ENCODE measurements at regions not wholly inside any gene's neighbourhood (a gene's known extent, or its start where the extent isn't known, plus 50 kb on each side); places are given as distances from the start of the nearest gene placed in this dataset.

GRCh38 chr13:40024204-40024966, 368.9 kb downstream of the COG6 start:
- TF ChIP-seq, protein P1, sequence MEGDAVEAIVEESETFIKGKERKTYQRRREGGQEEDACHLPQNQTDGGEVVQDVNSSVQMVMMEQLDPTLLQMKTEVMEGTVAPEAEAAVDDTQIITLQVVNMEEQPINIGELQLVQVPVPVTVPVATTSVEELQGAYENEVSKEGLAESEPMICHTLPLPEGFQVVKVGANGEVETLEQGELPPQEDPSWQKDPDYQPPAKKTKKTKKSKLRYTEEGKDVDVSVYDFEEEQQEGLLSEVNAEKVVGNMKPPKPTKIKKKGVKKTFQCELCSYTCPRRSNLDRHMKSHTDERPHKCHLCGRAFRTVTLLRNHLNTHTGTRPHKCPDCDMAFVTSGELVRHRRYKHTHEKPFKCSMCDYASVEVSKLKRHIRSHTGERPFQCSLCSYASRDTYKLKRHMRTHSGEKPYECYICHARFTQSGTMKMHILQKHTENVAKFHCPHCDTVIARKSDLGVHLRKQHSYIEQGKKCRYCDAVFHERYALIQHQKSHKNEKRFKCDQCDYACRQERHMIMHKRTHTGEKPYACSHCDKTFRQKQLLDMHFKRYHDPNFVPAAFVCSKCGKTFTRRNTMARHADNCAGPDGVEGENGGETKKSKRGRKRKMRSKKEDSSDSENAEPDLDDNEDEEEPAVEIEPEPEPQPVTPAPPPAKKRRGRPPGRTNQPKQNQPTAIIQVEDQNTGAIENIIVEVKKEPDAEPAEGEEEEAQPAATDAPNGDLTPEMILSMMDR (IDR thresholded peaks at IDR 0.05; ENCODE audit: insufficient read depth, low read depth, low read length), result no peak
- TF ChIP-seq EZH2 (IDR thresholded peaks at IDR 0.05; ENCODE audit: insufficient read depth, low read length), result no peak

Measured in astrocyte (in vitro differentiated cells and primary cell).